ENCODE measurements at regions not wholly inside any gene's neighbourhood (a gene's known extent, or its start where the extent isn't known, plus 50 kb on each side); places are given as distances from the start of the nearest gene placed in this dataset.

DNA sequence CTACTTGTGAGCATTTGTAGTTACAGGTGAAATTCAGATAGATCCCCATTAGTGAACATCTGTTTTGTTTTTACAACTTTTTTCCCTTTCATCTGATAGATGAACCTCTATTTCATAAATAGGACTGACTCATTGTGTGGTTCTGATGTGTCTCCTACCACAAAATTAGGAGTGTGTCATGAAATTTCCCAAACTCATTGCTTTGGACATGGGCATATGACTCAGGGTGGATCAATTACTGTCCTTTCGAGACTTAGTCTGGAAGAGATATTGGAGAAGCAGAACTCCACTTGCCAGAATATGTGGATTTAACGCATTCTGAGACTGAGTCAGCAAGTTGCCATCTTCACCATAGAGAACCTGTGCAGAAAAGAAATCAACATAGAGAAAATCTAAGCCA is 53.5 kb upstream of the PCDH10 start:
- TF ChIP-seq, protein P1, sequence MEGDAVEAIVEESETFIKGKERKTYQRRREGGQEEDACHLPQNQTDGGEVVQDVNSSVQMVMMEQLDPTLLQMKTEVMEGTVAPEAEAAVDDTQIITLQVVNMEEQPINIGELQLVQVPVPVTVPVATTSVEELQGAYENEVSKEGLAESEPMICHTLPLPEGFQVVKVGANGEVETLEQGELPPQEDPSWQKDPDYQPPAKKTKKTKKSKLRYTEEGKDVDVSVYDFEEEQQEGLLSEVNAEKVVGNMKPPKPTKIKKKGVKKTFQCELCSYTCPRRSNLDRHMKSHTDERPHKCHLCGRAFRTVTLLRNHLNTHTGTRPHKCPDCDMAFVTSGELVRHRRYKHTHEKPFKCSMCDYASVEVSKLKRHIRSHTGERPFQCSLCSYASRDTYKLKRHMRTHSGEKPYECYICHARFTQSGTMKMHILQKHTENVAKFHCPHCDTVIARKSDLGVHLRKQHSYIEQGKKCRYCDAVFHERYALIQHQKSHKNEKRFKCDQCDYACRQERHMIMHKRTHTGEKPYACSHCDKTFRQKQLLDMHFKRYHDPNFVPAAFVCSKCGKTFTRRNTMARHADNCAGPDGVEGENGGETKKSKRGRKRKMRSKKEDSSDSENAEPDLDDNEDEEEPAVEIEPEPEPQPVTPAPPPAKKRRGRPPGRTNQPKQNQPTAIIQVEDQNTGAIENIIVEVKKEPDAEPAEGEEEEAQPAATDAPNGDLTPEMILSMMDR (IDR thresholded peaks at IDR 0.05; ENCODE audit: extremely low read depth, missing control alignments) = no peak
- DNase-seq (ENCODE audit: low spot score) = no peak

DNA sequence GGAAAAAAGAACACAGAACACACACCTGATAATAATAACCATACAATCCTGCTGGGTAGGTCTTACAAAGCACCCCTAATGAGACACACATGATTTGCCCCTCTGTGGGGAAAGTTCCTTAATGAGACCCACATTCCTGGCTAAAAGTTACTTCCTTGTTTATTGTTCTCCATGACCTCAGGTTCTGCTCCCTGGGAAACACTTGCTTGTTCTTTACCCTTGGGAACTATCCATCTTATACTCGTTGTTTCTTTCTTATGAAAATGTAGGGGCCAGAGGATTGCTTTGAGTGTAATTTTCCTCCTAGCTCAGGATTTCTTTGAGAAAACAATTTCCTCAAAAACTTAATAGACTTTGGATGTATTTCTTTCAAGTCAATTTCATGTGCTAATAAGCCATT is 52.1 kb upstream of the PCDH10 start:
- TF ChIP-seq, protein P1 (IDR thresholded peaks at IDR 0.05; ENCODE audit: extremely low read depth, missing control alignments) = no peak
- DNase-seq (ENCODE audit: low spot score) = no peak
